ENCODE measurements at regions not wholly inside any gene's neighbourhood (a gene's known extent, or its start where the extent isn't known, plus 50 kb on each side); places are given as distances from the start of the nearest gene placed in this dataset.
"Not testable (repeated sequence)": the region's sequence is repeated elsewhere in the genome, so short reads cannot be mapped to it uniquely, and the experiment has no call there.

GRCh38 chr4:77293426-77293825, 136.4 kb downstream of the CCNG2 start:
- no peaks in the 10 kb centered on the region for H3K4me1 Mint-ChIP-seq
- Histone ChIP-seq H3K4me3 (ENCODE audit: low read length) (no peak overlapping the region), H3K4me1 (ENCODE audit: control insufficient read depth, insufficient read depth, low read length) (no peaks in the 10 kb centered on the region), H3K36me3 (ENCODE audit: control insufficient read depth, insufficient read depth, low read length) (no peaks in the 10 kb centered on the region), H3K27me3 (ENCODE audit: control insufficient read depth, insufficient read depth, low read length, poor library complexity, severe bottlenecking) (no peaks in the 10 kb centered on the region), H3K9me3 (ENCODE audit: control insufficient read depth, low read length) (peaks cover 6% of the 10 kb centered on the region), H3K27ac (ENCODE audit: low read depth, low read length) (no peak overlapping the region), H3K9ac (ENCODE audit: extremely low read depth, low read length, poor library complexity, severe bottlenecking) (no peak overlapping the region)
- peaks cover 35% of the 10 kb centered on the region for H3K27me3 Mint-ChIP-seq (ENCODE audit: insufficient read depth)
- no peak for DNase-seq
- no peak overlapping the region for H3K27ac Mint-ChIP-seq
- peaks cover 31% of the 10 kb centered on the region for H3K9me3 Mint-ChIP-seq
- TF ChIP-seq CTCF (conservative IDR thresholded peaks at IDR 0.05): no peak
- no peak overlapping the region for H3K4me3 Mint-ChIP-seq
- no peaks in the 10 kb centered on the region for H3K36me3 Mint-ChIP-seq (ENCODE audit: low read depth)

GRCh38 chr4:77300996-77301395, 144.0 kb downstream of the CCNG2 start:
- H3K4me3 Mint-ChIP-seq; H3K36me3 Mint-ChIP-seq (ENCODE audit: low read depth); H3K27me3 ChIP-seq (ENCODE audit: control insufficient read depth, insufficient read depth, low read length, poor library complexity, severe bottlenecking); H3K9ac ChIP-seq (ENCODE audit: extremely low read depth, low read length, poor library complexity, severe bottlenecking); H3K4me1 ChIP-seq (ENCODE audit: control insufficient read depth, insufficient read depth, low read length); H3K36me3 ChIP-seq (ENCODE audit: control insufficient read depth, insufficient read depth, low read length); H3K27ac ChIP-seq (ENCODE audit: low read depth, low read length): not testable (repeated sequence)
- WGBS, 2 experiments (ENCODE audit: insufficient coverage in 1 of 2, insufficient read length in 1 of 2): 44% methylated on average over 2 to 3 of the region's 3 CpGs
- DNase-seq: peak; percentile 70
- peaks cover 42% of the 10 kb centered on the region for H3K9me3 Mint-ChIP-seq
- peaks cover 13% of the 10 kb centered on the region for H3K4me1 Mint-ChIP-seq
- H3K9me3 ChIP-seq (ENCODE audit: control insufficient read depth, low read length): peaks cover 19% of the 10 kb centered on the region
- H3K27me3 Mint-ChIP-seq (ENCODE audit: insufficient read depth): peaks cover 18% of the 10 kb centered on the region
- H3K4me3 ChIP-seq (ENCODE audit: low read length): peak overlapping the region; percentile 21
- peak overlapping the region; percentile 44 for H3K27ac Mint-ChIP-seq

GRCh38 chr4:77305766-77306165, 148.8 kb downstream of the CCNG2 start:
- Mint-ChIP-seq H3K36me3 (ENCODE audit: low read depth) (no peaks in the 10 kb centered on the region), H3K27ac (no peak overlapping the region), H3K4me1 (peaks cover 10% of the 10 kb centered on the region)

More at GRCh38 chr4:77305766-77306165, 148.8 kb downstream of the CCNG2 start:
- Mint-ChIP-seq H3K27me3 (ENCODE audit: insufficient read depth) (peaks cover 3% of the 10 kb centered on the region), H3K9me3 (peaks cover 11% of the 10 kb centered on the region), H3K4me3 (no peak overlapping the region)
- peak; percentile 33 for TF ChIP-seq CTCF (conservative IDR thresholded peaks at IDR 0.05)
- DNase-seq: no peak
- H3K27ac ChIP-seq (ENCODE audit: low read depth, low read length): no peak overlapping the region
- no peaks in the 10 kb centered on the region for H3K9me3 ChIP-seq (ENCODE audit: control insufficient read depth, low read length)
- H3K36me3 ChIP-seq (ENCODE audit: control insufficient read depth, insufficient read depth, low read length): no peaks in the 10 kb centered on the region
- H3K4me3 ChIP-seq (ENCODE audit: low read length): no peak overlapping the region
- no peaks in the 10 kb centered on the region for H3K4me1 ChIP-seq (ENCODE audit: control insufficient read depth, insufficient read depth, low read length)
- H3K9ac ChIP-seq (ENCODE audit: extremely low read depth, low read length, poor library complexity, severe bottlenecking): no peak overlapping the region
- peaks cover 7% of the 10 kb centered on the region for H3K27me3 ChIP-seq (ENCODE audit: control insufficient read depth, insufficient read depth, low read length, poor library complexity, severe bottlenecking)
- 72% methylated on average over 2 of the region's 2 CpGs; no CpG with 5 or more reads in 1 of the 2 experiments for WGBS, 2 experiments (ENCODE audit: insufficient coverage in 1 of 2, insufficient read length in 1 of 2)

All from endodermal cell (in vitro differentiated cells).